Stimulated activated naive CD8-positive, alpha-beta T cell treated with anti-CD3 and anti-CD28 coated beads, Interleukin-15, Interleukin-2, amounts not matched to agents 100 ng/mL and 50 ng/mL, for 24 hours (primary cell): ENCODE measurements at regions not wholly inside any gene's neighbourhood (a gene's known extent, or its start where the extent isn't known, plus 50 kb on each side); places are given as distances from the start of the nearest gene placed in this dataset.

Experiments used
- H3K27ac Mint-ChIP-seq: one replicate; pipeline ENCODE4 v1.8.0; 2021; ENCODE audit warnings: mild to moderate bottlenecking, mixed read lengths
- H3K27me3 Mint-ChIP-seq: one replicate; pipeline ENCODE4 v1.8.0; 2021; ENCODE audit warnings: mixed read lengths
- H3K36me3 Mint-ChIP-seq: one replicate; pipeline ENCODE4 v1.8.0; 2021; ENCODE audit warnings: low read depth, mixed read lengths
- H3K4me1 Mint-ChIP-seq: one replicate; pipeline ENCODE4 v1.8.0; 2021; ENCODE audit warnings: low read depth, mixed read lengths
- H3K4me3 Mint-ChIP-seq: one replicate; pipeline ENCODE4 v1.8.0; 2021; ENCODE audit warnings: mild to moderate bottlenecking, mixed read lengths
- H3K9me3 Mint-ChIP-seq: one replicate; pipeline ENCODE4 v1.8.0; 2021; ENCODE audit warnings: mixed read lengths

DNA sequence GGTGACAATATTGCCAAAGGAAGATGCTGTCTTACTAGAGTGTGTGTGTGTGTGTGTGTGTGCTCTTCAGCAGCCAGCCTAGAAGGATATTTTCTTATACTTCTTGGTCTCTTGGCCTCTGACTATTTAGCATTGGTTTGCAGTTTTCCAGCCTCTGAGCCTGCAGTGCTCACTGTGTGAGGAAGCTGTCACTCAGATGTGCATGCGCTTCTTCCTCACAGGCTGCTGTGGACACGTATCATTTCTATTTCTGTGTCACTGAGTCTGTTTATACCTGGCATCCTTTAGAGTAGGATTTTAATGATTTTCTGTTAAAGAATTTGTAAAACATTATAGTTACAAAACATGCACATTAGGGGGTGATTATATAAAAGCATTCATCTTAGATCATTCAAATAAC is 83.3 kb downstream of the ALDH8A1 start:
- H3K27me3 Mint-ChIP-seq, result no peaks in the 10 kb centered on the region
- H3K27ac Mint-ChIP-seq, result no peak overlapping the region

DNA sequence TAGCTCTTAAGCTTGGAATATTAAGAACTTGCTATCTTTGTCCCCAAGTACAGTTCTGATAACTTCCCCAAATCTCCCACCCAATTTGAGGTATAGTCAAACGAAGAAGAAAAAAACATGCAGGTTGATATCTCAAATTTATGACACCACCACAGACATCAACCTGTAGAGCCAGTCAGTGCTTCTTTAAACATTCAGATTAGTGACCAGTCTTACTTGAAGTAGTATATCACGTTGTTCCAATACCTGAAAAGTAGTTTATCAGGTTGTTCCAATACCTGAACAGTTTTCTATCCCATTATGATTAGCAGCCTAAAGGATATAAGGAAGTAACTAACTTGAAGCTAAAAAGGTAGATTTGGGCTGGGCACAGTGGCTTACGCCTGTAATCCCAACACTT is 85.3 kb downstream of the ALDH8A1 start:
- Mint-ChIP-seq H3K4me1 (no peaks in the 10 kb centered on the region), H3K27me3 (no peaks in the 10 kb centered on the region), H3K27ac (no peak overlapping the region), H3K9me3 (no peaks in the 10 kb centered on the region), H3K36me3 (no peaks in the 10 kb centered on the region), H3K4me3 (no peak overlapping the region)

More for the DNA sequence above, 83.3 kb downstream of the ALDH8A1 start:
- no peaks in the 10 kb centered on the region for H3K36me3 Mint-ChIP-seq
- H3K4me3 Mint-ChIP-seq, result no peak overlapping the region
- H3K9me3 Mint-ChIP-seq, result no peaks in the 10 kb centered on the region
- H3K4me1 Mint-ChIP-seq, result peaks cover 6% of the 10 kb centered on the region

DNA sequence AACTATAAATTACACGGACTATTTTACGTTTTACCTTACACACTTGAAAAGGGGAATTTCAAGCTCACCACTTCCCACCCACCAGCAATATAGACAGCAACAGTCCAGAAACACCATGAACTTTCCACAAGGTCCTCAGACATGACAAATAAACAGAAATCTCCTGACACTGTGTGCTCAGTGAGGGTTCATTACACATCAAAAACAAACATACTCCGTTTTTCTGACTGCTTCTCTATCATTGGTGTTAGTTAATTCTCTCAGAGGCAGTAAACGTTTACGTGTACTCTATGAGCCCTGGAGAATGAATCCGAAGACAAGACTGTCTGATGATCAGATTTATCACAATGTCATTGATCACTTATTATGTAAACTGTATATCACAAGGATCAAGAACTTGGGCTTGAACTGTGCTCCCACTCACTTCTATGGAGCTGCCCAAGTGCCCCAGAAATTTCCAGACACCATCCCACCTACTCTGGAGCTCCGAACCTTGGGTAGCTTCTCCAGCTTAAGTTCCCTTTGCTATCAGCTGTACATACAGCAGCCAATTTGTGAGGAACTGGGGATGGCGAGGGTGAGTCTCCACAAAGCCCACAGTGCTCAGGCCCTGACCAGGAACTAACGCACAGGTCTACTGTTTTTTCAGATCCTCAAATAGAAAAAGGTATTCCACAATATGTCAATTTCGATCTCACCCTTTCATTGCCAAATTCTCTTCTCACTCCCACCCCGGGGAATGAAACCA is 86.0 kb downstream of the ALDH8A1 start:
- Mint-ChIP-seq H3K27ac (no peak overlapping the region), H3K36me3 (no peaks in the 10 kb centered on the region), H3K4me3 (no peak overlapping the region), H3K27me3 (no peaks in the 10 kb centered on the region), H3K4me1 (no peaks in the 10 kb centered on the region), H3K9me3 (no peaks in the 10 kb centered on the region)

DNA sequence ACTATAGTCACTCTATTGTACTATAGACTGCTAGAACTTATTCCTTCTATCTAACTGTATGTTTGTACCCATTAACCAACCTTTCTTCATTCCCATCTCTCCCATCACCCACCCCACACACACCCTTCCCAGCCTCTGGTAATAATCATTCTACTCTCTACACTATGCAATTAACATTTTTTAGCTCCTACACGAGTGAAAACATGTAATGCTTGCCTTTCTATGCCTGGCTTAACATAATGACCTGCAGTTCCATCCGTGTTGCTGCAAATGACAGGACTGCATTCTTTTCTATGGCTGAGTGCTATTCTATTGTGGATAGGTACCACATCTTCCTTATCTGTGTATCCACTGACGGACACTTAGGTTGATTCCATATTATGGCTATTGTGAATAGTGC is 95.5 kb downstream of the ALDH8A1 start:
- peaks cover 3% of the 10 kb centered on the region for H3K27me3 Mint-ChIP-seq
- no peak overlapping the region for H3K27ac Mint-ChIP-seq
- no peaks in the 10 kb centered on the region for H3K9me3 Mint-ChIP-seq
- H3K4me1 Mint-ChIP-seq, result no peaks in the 10 kb centered on the region
- no peak overlapping the region for H3K4me3 Mint-ChIP-seq
- H3K36me3 Mint-ChIP-seq, result no peaks in the 10 kb centered on the region

DNA sequence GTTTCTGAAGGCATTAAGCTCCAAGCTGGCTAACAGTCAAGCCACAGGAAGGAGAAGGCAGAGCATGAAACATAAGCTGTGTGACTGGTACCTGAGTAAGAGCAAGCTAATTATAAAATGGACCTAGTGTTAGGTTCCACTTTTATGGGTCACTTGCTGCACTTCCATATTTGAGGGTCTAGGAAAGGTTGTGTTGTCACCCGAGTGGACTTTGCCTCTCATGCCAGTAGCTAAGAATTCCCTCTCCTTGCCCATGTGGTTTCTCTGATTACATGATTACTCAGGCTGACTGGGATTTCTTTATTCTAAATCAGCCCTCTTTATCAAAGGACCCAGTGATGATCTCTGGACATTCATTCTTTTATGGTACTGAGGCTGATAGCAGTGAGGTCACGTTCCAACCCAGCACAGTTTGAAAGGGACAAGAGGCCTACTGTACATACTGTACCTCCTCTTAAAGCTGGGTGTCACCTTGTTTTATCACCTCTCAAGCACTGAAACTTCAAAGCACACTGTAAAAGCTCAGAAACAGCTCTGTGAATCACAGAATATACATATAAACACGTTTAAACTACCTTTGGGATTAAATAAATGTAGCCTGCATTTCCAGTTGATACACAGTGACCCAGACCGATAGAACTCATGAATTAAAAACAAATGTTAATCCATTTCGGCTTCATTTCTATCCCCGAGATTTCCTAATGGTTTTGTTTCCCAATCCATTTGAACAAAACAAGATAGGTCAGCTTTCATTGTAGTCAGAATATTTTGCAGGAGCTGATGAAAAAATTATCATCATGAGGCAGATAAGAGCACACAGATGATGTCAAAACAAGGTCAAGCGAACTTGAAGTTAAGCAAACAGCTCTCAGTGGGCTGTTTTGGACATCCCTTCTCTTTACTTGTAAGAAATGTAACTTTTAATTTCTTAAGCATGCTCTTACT is 96.5 kb downstream of the ALDH8A1 start:
- no peak overlapping the region for H3K27ac Mint-ChIP-seq
- no peaks in the 10 kb centered on the region for H3K9me3 Mint-ChIP-seq
- no peak overlapping the region for H3K4me3 Mint-ChIP-seq
- no peaks in the 10 kb centered on the region for H3K4me1 Mint-ChIP-seq
- peaks cover 3% of the 10 kb centered on the region for H3K27me3 Mint-ChIP-seq
- H3K36me3 Mint-ChIP-seq, result no peaks in the 10 kb centered on the region

DNA sequence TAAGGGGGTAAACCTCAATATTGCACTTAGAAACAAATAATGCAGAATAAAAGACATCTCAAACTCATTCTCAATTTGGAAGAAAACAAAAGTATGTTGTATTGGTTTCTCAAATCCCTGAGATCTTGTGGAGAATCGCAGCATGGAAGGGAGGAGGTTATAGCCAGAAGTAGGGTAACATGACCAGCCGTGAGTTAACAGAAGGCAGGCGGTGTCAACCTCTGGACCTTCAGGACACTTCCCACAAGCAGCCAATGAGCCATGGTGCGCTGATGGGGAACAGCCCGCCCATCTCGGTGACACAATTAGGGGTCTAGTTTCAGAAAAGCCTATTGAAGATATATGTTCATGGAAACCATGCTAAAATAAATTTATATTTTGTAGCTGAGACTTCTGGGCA is 98.4 kb downstream of the ALDH8A1 start:
- no peak overlapping the region for H3K27ac Mint-ChIP-seq
- no peaks in the 10 kb centered on the region for H3K4me1 Mint-ChIP-seq
- H3K9me3 Mint-ChIP-seq, result no peaks in the 10 kb centered on the region
- H3K27me3 Mint-ChIP-seq, result peaks cover 3% of the 10 kb centered on the region
- no peak overlapping the region for H3K4me3 Mint-ChIP-seq
- H3K36me3 Mint-ChIP-seq, result no peaks in the 10 kb centered on the region

DNA sequence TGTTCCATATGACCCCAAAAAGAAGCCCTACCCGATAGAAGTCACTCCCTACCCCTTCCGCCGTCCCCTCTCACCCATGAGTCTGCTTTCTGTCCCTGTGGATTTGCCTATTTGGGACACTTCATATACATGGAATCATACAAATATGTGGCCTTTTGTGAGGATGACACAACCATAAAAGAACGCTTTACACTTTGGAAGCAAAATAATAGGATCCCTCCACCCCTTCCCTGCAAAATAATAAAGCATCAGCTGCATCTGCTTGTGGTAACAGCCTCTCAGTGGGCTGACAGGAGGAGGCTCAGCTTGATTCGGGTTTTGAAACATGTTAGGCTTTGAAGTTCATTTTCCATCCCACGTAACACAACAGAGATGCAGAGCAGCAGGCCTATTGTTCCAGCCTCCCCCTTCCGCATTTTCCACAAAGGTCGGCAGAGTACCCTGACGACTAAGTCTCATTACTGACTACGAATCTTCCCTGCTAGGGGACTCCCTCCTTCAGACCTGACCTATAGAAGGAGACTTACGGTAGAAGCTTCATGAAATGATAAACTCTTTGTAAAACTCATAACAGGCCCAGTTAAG is 99.1 kb downstream of the ALDH8A1 start:
- no peaks in the 10 kb centered on the region for H3K9me3 Mint-ChIP-seq
- H3K4me1 Mint-ChIP-seq, result no peaks in the 10 kb centered on the region
- peaks cover 3% of the 10 kb centered on the region for H3K27me3 Mint-ChIP-seq
- no peaks in the 10 kb centered on the region for H3K36me3 Mint-ChIP-seq
- no peak overlapping the region for H3K27ac Mint-ChIP-seq
- no peak overlapping the region for H3K4me3 Mint-ChIP-seq

DNA sequence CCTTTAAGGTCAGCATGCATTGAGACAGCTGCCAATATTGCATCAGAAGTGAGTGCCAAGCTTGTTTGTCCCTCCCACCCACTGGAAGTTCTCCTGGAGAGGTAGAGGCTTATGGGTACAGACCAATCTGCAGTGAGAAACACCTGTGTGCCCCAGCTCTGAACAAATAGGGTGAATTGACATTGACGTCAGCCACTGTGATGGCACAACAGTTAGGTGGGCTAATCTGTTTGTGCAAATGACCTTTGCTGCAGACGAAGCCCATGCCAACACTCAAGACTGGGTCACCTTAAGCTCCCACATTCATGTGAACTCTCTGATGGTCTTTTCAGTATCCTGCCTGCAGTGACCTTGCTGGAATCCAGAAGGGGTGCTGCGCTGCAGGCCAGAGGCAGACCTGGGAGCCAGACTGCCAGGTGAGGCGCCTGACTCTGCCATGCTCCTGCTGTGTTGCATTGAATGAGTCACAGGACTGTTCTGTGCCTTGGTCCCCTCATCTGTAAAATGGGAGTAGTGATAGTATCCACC is 99.9 kb downstream of the ALDH8A1 start:
- H3K36me3 Mint-ChIP-seq, result no peaks in the 10 kb centered on the region
- peaks cover 3% of the 10 kb centered on the region for H3K27me3 Mint-ChIP-seq
- no peaks in the 10 kb centered on the region for H3K4me1 Mint-ChIP-seq
- no peaks in the 10 kb centered on the region for H3K9me3 Mint-ChIP-seq
- no peak overlapping the region for H3K4me3 Mint-ChIP-seq
- no peak overlapping the region for H3K27ac Mint-ChIP-seq

DNA sequence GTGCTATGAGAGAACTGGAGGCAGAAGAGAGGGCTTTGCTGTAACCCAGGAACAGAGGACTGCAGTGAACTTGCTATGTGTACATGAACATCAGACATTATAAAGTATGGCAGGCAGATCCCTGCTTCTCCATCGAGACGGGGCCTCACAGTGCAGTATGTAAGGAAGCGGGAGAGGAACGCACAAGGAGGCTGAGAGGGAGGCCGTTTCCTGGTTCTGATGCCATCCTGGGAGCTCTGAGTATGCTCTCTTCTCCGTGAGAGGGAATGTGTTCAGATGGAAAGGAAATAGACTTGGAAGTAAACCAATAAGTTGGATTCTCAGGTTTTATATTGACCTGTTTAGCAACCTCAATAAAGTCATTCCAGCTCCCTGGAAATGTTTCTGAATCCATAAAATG is 101.8 kb downstream of the ALDH8A1 start:
- Mint-ChIP-seq H3K27ac (no peak overlapping the region), H3K4me3 (no peak overlapping the region), H3K9me3 (no peaks in the 10 kb centered on the region), H3K27me3 (peaks cover 3% of the 10 kb centered on the region), H3K36me3 (no peaks in the 10 kb centered on the region), H3K4me1 (no peaks in the 10 kb centered on the region)

DNA sequence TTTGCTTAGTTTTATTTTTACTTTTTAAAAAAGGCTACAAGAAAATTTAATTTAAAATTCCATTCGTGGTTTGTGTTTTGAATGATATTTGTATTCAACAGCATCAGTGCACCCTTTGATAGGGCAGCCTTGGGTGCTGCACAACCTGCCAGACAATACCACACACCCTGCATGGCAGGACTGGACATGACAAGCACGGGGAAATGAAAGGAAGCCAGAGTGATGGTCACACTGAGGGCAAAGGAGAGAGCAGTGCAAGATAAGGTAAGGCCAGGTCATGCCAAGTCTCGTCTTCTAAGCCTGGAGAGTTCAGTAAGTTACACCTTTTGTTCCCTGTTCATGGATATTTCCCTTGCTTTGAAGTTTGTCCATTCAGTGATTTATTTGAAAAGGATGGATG is 103.0 kb downstream of the ALDH8A1 start:
- H3K9me3 Mint-ChIP-seq, result no peaks in the 10 kb centered on the region
- no peak overlapping the region for H3K27ac Mint-ChIP-seq
- H3K4me3 Mint-ChIP-seq, result no peak overlapping the region
- H3K27me3 Mint-ChIP-seq, result no peaks in the 10 kb centered on the region
- no peaks in the 10 kb centered on the region for H3K4me1 Mint-ChIP-seq
- no peaks in the 10 kb centered on the region for H3K36me3 Mint-ChIP-seq

DNA sequence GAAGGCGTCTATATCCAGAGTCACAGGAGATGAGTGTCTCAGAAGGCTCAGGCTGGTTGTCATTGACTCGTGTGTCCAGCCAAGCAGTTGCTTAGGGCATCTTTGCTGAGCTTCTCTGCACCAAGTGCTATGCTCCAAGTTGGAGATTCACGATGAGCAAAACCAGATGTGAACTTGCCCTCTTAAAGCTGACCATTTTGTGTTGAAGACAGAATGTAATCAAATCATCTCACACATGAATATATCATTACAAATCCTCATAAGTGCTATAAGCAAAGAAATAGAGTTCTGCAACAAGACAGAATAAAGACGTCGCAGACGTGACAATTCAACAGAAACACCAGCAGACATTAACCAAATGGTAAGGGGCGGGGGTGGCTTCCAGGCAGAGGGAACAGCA is 103.9 kb downstream of the ALDH8A1 start:
- Mint-ChIP-seq H3K4me1 (no peaks in the 10 kb centered on the region), H3K27me3 (no peaks in the 10 kb centered on the region), H3K4me3 (no peak overlapping the region), H3K27ac (no peak overlapping the region), H3K36me3 (no peaks in the 10 kb centered on the region), H3K9me3 (no peaks in the 10 kb centered on the region)

DNA sequence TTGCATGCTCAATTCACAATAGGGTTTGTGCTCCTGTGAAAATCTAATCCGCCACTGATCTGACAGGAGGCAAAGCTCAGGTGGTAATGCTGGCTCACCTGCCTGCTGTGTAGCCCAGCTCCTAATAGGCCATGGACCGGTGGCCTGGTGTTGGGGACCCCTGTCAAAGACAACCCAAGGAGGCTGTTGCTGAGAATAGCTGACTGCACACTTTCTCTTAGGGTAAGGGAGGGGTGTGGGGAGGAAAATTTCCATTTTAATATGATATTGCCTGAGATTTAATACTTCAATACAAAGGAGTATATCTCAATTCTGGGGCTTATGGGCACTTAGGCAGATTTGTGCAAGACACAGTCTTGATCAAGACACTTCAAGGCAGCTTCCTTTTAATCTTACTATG is 105.8 kb downstream of the ALDH8A1 start:
- H3K9me3 Mint-ChIP-seq, result no peaks in the 10 kb centered on the region
- no peak overlapping the region for H3K27ac Mint-ChIP-seq
- H3K36me3 Mint-ChIP-seq, result no peaks in the 10 kb centered on the region
- H3K4me3 Mint-ChIP-seq, result no peak overlapping the region
- H3K4me1 Mint-ChIP-seq, result no peaks in the 10 kb centered on the region
- no peaks in the 10 kb centered on the region for H3K27me3 Mint-ChIP-seq

DNA sequence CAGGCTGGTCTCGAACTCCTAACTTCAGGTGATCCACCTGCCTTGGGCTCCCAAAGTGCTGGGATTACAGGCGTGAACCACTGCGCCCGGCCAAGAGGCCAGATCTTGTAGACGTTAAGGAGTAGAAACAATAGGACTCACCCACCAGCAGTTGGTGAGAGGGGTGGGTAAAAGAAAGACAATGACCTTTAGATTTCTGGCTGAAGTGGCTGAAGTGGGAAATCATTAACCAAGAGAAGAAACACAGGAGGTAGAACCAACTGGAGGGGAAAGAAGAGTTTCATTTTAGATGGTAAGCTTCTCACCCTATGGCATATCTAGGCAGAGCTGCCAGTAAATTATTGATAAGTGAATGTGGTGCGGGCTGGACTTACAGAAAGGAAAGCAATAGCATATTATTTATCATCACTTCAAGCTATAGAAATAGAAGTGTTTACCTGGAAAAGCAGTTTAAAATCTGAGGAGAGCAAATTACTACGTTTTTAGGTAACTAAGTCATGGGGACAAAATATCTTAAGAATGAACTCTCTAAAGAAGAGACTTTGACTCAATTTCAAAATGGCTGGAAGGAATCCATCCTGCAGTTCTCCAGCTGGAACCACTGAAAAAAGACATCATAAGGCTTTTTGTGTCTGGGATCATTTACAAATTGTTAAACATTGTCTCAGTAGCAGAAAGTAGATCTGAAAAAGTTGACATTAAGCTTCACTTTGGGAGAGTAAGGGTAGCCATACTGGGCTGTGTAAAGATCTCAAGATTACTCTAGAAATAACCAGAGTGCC is 109.6 kb downstream of the ALDH8A1 start:
- no peak overlapping the region for H3K4me3 Mint-ChIP-seq
- no peaks in the 10 kb centered on the region for H3K9me3 Mint-ChIP-seq
- H3K27me3 Mint-ChIP-seq, result no peaks in the 10 kb centered on the region
- H3K27ac Mint-ChIP-seq, result no peak overlapping the region
- no peaks in the 10 kb centered on the region for H3K36me3 Mint-ChIP-seq
- no peaks in the 10 kb centered on the region for H3K4me1 Mint-ChIP-seq

DNA sequence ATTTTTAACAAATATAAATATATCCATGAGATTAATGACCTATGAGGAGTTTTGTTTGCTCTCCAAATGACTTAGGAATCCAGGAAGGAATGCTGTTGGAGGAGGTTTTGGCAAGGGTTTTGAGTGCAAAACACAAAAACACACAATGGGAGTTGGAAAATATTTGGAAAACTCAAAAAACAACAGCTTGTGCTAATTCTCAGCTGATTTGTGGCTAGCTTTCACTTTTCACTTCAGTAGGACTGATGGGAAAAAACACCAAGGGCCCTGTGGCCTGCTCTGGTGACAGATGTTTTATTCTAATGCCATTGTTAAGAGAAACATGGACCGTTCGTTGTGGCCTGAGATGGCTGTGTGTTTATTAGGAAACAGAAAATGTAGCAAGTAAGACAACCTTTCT is 113.9 kb downstream of the ALDH8A1 start:
- no peak overlapping the region for H3K27ac Mint-ChIP-seq
- no peaks in the 10 kb centered on the region for H3K9me3 Mint-ChIP-seq
- no peak overlapping the region for H3K4me3 Mint-ChIP-seq
- no peaks in the 10 kb centered on the region for H3K4me1 Mint-ChIP-seq
- no peaks in the 10 kb centered on the region for H3K27me3 Mint-ChIP-seq
- H3K36me3 Mint-ChIP-seq, result no peaks in the 10 kb centered on the region
